GM12892 (cell line): ENCODE measurements at regions not wholly inside any gene's neighbourhood (a gene's known extent, or its start where the extent isn't known, plus 50 kb on each side); places are given as distances from the start of the nearest gene placed in this dataset.

Experiments used
- POLR2A ChIP-seq: IDR thresholded peaks from 2 replicates; pipeline ENCODE4 v1.6.1; 2011; ENCODE audit warnings: low read depth, low read length, control low read depth
- POLR2AphosphoS5 ChIP-seq: IDR thresholded peaks from 2 replicates; pipeline ENCODE4 v1.6.1; 2011; ENCODE audit warnings: low read depth, low read length, control low read depth
- TAF1 ChIP-seq: IDR thresholded peaks from 2 replicates; pipeline ENCODE4 v1.6.1; 2011; ENCODE audit warnings: low read depth, mild to moderate bottlenecking, control low read depth, low read length, borderline replicate concordance

DNA sequence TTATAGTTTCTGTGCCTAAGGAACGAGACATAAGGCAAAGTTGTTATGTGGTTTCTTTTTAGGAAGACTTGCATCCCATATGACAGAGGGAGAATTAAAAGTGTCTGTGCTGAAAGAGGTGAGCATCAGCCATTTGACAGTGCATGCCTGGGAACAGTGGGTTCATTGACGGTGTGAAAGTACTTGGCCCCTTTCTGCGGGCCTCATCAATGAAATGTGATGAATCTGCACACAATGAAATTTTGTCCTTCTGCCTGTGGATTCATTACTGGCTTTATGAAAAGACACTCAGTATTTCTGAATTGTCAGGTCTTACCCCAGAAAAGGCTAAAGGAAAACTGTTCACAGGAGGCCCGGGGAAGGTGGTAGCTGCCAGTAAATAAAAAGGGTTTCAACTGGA is 295.8 kb downstream of the FOXO1 start:
- TF ChIP-seq POLR2A (no peak), TAF1 (no peak), POLR2AphosphoS5 (no peak)
